ENCODE measurements at regions not wholly inside any gene's neighbourhood (a gene's known extent, or its start where the extent isn't known, plus 50 kb on each side); places are given as distances from the start of the nearest gene placed in this dataset.
A peak's percentile ranks its signal among the peaks of the same experiment; 100 is the strongest.

DNA sequence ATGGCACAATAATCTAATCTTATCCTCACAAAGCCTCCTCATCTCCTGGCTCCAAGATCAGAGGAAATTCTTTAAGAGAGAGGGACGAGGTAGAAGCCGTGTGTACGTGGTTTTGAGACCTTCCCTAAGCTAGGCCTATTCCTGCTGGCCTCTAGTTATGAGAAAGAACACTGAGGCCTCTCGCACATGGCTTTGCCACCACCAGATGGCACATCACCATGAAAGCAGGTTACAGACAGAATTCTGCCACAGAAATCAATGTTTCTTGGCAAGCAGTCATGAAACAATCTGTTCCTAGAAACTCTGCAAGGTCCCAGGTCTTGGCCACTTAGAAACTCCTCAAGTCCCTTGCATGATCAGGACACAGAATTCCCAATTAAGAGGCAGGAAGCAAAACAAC, 268.2 kb upstream of the TAS2R1 start:
- in situ Hi-C loops (cut with MboI): no loop called here
- Histone ChIP-seq H4K20me1 (ENCODE audit: insufficient read depth) (no peaks in the 10 kb centered on the region), H3K4me3 (no peak overlapping the region), H3K9ac (no peak overlapping the region), H3K4me2 (ENCODE audit: unreplicated experiment) (no peak overlapping the region), H3K27me3 (replicated peaks; ENCODE audit: insufficient read depth) (no peaks in the 10 kb centered on the region), H3K27ac (no peak overlapping the region), H3F3A (ENCODE audit: insufficient read depth) (no peaks in the 10 kb centered on the region), H2AFZ (no peak overlapping the region), H3K79me2 (ENCODE audit: insufficient read depth) (no peaks in the 10 kb centered on the region), H3K36me3 (ENCODE audit: low read depth) (no peaks in the 10 kb centered on the region), H3K9me2 (ENCODE audit: insufficient read depth) (no peaks in the 10 kb centered on the region), H3K9me3 (ENCODE audit: low read depth) (no peaks in the 10 kb centered on the region), H3K4me1 (ENCODE audit: insufficient read depth) (no peaks in the 10 kb centered on the region)
- DNase-seq: peak; percentile 55
- TF ChIP-seq EZH2 (IDR thresholded peaks at IDR 0.05; ENCODE audit: insufficient read depth, poor library complexity, severe bottlenecking) (no peak), EZH2phosphoT487 (IDR thresholded peaks at IDR 0.05; ENCODE audit: insufficient read depth, low read depth) (no peak)
- 62 to 65% methylated on average over 4 of the region's 4 CpGs for WGBS, 2 experiments (ENCODE audit: low coverage in 1 of 2, low lambda C conversion rate in 2 of 2, missing lambda C conversion rate in 2 of 2)

DNA sequence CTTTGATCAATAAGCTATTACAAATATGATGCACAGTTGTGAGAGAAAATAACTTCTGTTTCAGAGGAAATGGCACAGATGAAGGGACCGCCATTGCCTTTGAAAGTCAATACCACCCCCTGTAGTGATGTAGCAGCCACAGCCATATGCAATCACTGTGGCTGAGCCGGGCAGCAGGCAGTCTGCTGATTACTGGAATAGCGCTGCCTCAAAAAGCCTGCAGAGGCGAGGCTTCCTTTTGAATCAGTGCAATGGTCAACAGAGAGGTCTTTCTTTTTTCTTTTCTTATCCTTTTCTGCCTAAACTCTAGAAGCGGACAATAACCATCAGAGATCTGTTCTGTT, 265.1 kb upstream of the TAS2R1 start:
- H3K9me3 ChIP-seq (ENCODE audit: low read depth): no peaks in the 10 kb centered on the region
- no peaks in the 10 kb centered on the region for H3K79me2 ChIP-seq (ENCODE audit: insufficient read depth)
- no peak overlapping the region for H3K27ac ChIP-seq
- H3K9ac ChIP-seq: no peak overlapping the region
- no peaks in the 10 kb centered on the region for H3K4me1 ChIP-seq (ENCODE audit: insufficient read depth)
- no peaks in the 10 kb centered on the region for H4K20me1 ChIP-seq (ENCODE audit: insufficient read depth)
- no peak for DNase-seq
- H3K27me3 ChIP-seq (replicated peaks; ENCODE audit: insufficient read depth): no peaks in the 10 kb centered on the region
- H3K4me3 ChIP-seq: no peak overlapping the region
- H3K9me2 ChIP-seq (ENCODE audit: insufficient read depth): no peaks in the 10 kb centered on the region
- H2AFZ ChIP-seq: no peak overlapping the region
- in situ Hi-C loops (cut with MboI): no loop called here
- 38 to 45% methylated on average over 5 of the region's 5 CpGs for WGBS, 2 experiments (ENCODE audit: low coverage in 1 of 2, low lambda C conversion rate in 2 of 2, missing lambda C conversion rate in 2 of 2)
- no peaks in the 10 kb centered on the region for H3K36me3 ChIP-seq (ENCODE audit: low read depth)
- H3F3A ChIP-seq (ENCODE audit: insufficient read depth): no peaks in the 10 kb centered on the region
- TF ChIP-seq EZH2phosphoT487 (IDR thresholded peaks at IDR 0.05; ENCODE audit: insufficient read depth, low read depth) (no peak), EZH2 (IDR thresholded peaks at IDR 0.05; ENCODE audit: insufficient read depth, poor library complexity, severe bottlenecking) (no peak)
- H3K4me2 ChIP-seq (ENCODE audit: unreplicated experiment): no peak overlapping the region

DNA sequence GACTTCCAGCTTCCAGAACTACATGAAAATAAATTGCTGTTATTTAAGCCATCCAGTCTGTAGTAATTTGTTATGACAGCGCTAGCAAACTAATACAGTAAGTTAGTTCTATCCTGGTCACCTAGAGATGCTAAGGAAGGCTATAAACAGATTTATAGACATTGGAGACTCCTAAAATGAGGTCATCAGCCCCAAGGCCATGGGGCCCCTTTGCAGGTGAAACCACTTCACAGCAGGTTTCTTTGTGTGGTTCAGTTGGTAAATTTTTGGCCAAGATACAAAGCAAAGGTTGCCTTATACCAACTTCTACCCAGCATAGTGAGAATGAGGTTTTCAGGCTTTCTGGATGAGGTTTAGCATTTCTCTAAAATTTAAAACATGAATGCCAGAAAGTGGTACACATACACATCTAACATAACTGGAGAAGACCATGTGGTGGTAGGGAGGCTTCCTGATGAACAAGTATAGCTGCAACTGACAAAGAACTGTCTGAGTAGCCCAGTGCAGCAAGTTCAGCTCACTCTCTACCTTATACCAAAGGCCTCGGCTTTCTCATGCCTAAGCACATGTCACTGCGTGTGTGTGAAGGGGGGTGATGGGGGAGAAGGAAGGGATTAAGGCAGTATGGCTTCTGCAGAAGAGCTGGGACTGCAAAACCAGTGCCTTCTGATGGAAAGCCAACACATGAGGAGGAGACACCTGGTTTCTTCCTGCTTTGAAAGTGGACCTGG, 264.6 kb upstream of the TAS2R1 start:
- H3K4me1 ChIP-seq (ENCODE audit: insufficient read depth): no peaks in the 10 kb centered on the region
- WGBS, 2 experiments (ENCODE audit: low coverage in 1 of 2, low lambda C conversion rate in 2 of 2, missing lambda C conversion rate in 2 of 2): 35 to 38% methylated on average over 3 of the region's 3 CpGs
- H3K79me2 ChIP-seq (ENCODE audit: insufficient read depth): no peaks in the 10 kb centered on the region
- H2AFZ ChIP-seq: no peak overlapping the region
- no peaks in the 10 kb centered on the region for H4K20me1 ChIP-seq (ENCODE audit: insufficient read depth)
- TF ChIP-seq EZH2phosphoT487 (IDR thresholded peaks at IDR 0.05; ENCODE audit: insufficient read depth, low read depth) (no peak), EZH2 (IDR thresholded peaks at IDR 0.05; ENCODE audit: insufficient read depth, poor library complexity, severe bottlenecking) (no peak)
- no peaks in the 10 kb centered on the region for H3K9me3 ChIP-seq (ENCODE audit: low read depth)
- H3K36me3 ChIP-seq (ENCODE audit: low read depth): no peaks in the 10 kb centered on the region
- no peak overlapping the region for H3K27ac ChIP-seq
- H3K4me3 ChIP-seq: no peak overlapping the region
- no peaks in the 10 kb centered on the region for H3K27me3 ChIP-seq (replicated peaks; ENCODE audit: insufficient read depth)
- H3K9me2 ChIP-seq (ENCODE audit: insufficient read depth): no peaks in the 10 kb centered on the region
- no peak overlapping the region for H3K9ac ChIP-seq
- H3F3A ChIP-seq (ENCODE audit: insufficient read depth): no peaks in the 10 kb centered on the region
- in situ Hi-C loops (cut with MboI): no loop called here
- no peak for DNase-seq
- no peak overlapping the region for H3K4me2 ChIP-seq (ENCODE audit: unreplicated experiment)

DNA sequence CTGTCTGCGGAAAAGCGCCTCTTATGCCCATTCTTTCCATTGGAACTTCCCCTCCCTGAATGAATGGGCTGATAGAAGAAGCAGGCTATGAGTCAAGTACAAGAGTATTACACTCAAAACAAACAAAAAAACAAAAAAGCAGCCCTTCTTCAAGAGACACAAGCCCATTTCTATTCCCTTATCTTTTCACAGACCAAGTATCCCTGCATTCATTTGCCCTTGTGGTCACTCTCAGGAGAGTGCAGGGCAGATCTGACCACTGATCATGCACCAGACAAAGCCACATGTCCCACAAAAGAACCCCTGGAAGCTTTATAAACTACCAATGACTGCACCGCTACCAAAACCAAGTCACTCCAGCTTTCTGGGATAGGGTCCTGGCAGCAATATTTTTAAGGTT, 262.5 kb upstream of the TAS2R1 start:
- H2AFZ ChIP-seq: no peak overlapping the region
- no peaks in the 10 kb centered on the region for H3K27me3 ChIP-seq (replicated peaks; ENCODE audit: insufficient read depth)
- no peak overlapping the region for H3K4me3 ChIP-seq
- no peaks in the 10 kb centered on the region for H3K9me2 ChIP-seq (ENCODE audit: insufficient read depth)
- no peak overlapping the region for H3K27ac ChIP-seq
- no peaks in the 10 kb centered on the region for H3K36me3 ChIP-seq (ENCODE audit: low read depth)
- H3K9ac ChIP-seq: no peak overlapping the region
- 86 to 95% methylated on average over 3 of the region's 3 CpGs for WGBS, 2 experiments (ENCODE audit: low coverage in 1 of 2, low lambda C conversion rate in 2 of 2, missing lambda C conversion rate in 2 of 2)
- no peak overlapping the region for H3K4me2 ChIP-seq (ENCODE audit: unreplicated experiment)
- peaks cover 11% of the 10 kb centered on the region for H3K4me1 ChIP-seq (ENCODE audit: insufficient read depth)
- peaks cover 7% of the 10 kb centered on the region; the same call in 1 of the 2 replicates for H3F3A ChIP-seq (ENCODE audit: insufficient read depth)
- no peak for TF ChIP-seq EZH2 (IDR thresholded peaks at IDR 0.05; ENCODE audit: insufficient read depth, poor library complexity, severe bottlenecking)
- no peak for TF ChIP-seq EZH2phosphoT487 (IDR thresholded peaks at IDR 0.05; ENCODE audit: insufficient read depth, low read depth)
- H3K79me2 ChIP-seq (ENCODE audit: insufficient read depth): no peaks in the 10 kb centered on the region
- in situ Hi-C loops (cut with MboI): no loop called here
- no peak for DNase-seq
- no peaks in the 10 kb centered on the region for H3K9me3 ChIP-seq (ENCODE audit: low read depth)
- no peaks in the 10 kb centered on the region for H4K20me1 ChIP-seq (ENCODE audit: insufficient read depth)

Measured in GM23248 (cell line).